GM12878 (cell line): ENCODE measurements at regions not wholly inside any gene's neighbourhood (a gene's known extent, or its start where the extent isn't known, plus 50 kb on each side); places are given as distances from the start of the nearest gene placed in this dataset.

ENCODE experiments used
- ATAC-seq: fragments of 200-7000 bp; cut with Tn5 transposase; 3 replicates; pipeline ENCODE4 v1.9.1; 2020; ENCODE audit warnings: mild to moderate bottlenecking, moderate library complexity
- BruUV-seq: library from RNA; stranded (reverse); fragments of 400-500 nt; replicated peaks from 2 replicates; lab custom pipeline; 2021; lab: Mats Ljungman, UMichigan
- CTCF ChIA-PET: fragments of 300-600 bp; sonication (Branson Sonifier 250); formaldehyde crosslinking; extraction: SDS; loops from one replicate; lab custom pipeline; 2021; ENCODE audit warnings: inconsistent platforms; lab: Yijun Ruan, JAX
- POLR2A ChIA-PET: fragments of 350-600 bp; formaldehyde crosslinking; extraction: SDS; loops from one replicate; lab custom pipeline; 2021; ENCODE audit warnings: inconsistent platforms; lab: Charles Lee
- RAD21 ChIA-PET: fragments of 300-600 bp; sonication (Branson Sonifier 250); formaldehyde crosslinking; loops from one replicate; lab custom pipeline; 2023; ENCODE audit warnings: antibody characterized with exemption; ENCODE audit not compliant: unreplicated experiment; lab: Charles Lee
- SMC1A ChIA-PET: fragments of 300-600 bp; sonication (Branson Sonifier 250); formaldehyde crosslinking; loops from one replicate; lab custom pipeline; 2023; ENCODE audit not compliant: unreplicated experiment, uncharacterized antibody; lab: Charles Lee
- DNase-seq: peaks from one replicate; pipeline ENCODE4 v3.0.0-alpha.2; 2011; ENCODE audit warnings: low read depth, low spot score
- FAIRE-seq: peaks from 3 replicates; lab custom pipeline; 2011; peaks lifted over from hg19 to GRCh38; lab: Jason Lieb, UNC
- H2AFZ ChIP-seq: 2 replicates; pipeline ENCODE4 v1.6.0; 2011; ENCODE audit warnings: low read depth, low read length, control low read depth; ENCODE audit not compliant: control insufficient read depth
- H3K27ac ChIP-seq: 2 replicates; pipeline ENCODE4 v1.5.1; 2011; ENCODE audit warnings: control low read depth; ENCODE audit not compliant: control insufficient read depth, insufficient read depth
- H3K27me3 ChIP-seq, 2 experiments: replicated peaks in 1 of 2; 2 replicates each; pipeline versions ENCODE4 v1.6.0 to v1.6.1; 2011; ENCODE audit warnings: low read length in 1 of 2; ENCODE audit not compliant: control insufficient read depth in 2 of 2, insufficient read depth in 2 of 2
- H3K36me3 ChIP-seq, 2 experiments: 2 replicates each; pipeline ENCODE4 v1.5.1; 2011; ENCODE audit warnings: low read length in 1 of 2; ENCODE audit not compliant: control insufficient read depth in 2 of 2, insufficient read depth in 2 of 2
- H3K4me1 ChIP-seq: 2 replicates; pipeline ENCODE4 v1.6.1; 2011; ENCODE audit warnings: mild to moderate bottlenecking, low read length, moderate library complexity, mixed read lengths; ENCODE audit not compliant: control insufficient read depth, insufficient read depth
- H3K4me2 ChIP-seq: 2 replicates; pipeline ENCODE4 v1.6.0; 2011; ENCODE audit warnings: control low read depth; ENCODE audit not compliant: control insufficient read depth, insufficient read depth
- H3K4me3 ChIP-seq: fragments of 200-600 bp; sonication (generic); 2 replicates; pipeline ENCODE4 v1.5.1; 2016
- H3K79me2 ChIP-seq: 2 replicates; pipeline ENCODE4 v1.6.0; 2011; ENCODE audit warnings: low read length; ENCODE audit not compliant: control insufficient read depth, insufficient read depth
- H3K9ac ChIP-seq: 2 replicates; pipeline ENCODE4 v1.8.0; 2011; ENCODE audit warnings: low read length, control low read depth, mixed read lengths; ENCODE audit not compliant: control insufficient read depth, insufficient read depth
- H3K9me3 ChIP-seq: replicated peaks from 3 replicates; pipeline ENCODE4 v1.5.1; 2011; ENCODE audit warnings: mild to moderate bottlenecking, low read length; ENCODE audit not compliant: control insufficient read depth, insufficient read depth
- H4K20me1 ChIP-seq: 2 replicates; pipeline ENCODE4 v1.6.0; 2011; ENCODE audit not compliant: control insufficient read depth, insufficient read depth
- ATF7 ChIP-seq: fragments of 450-650 bp; IDR thresholded peaks from 2 replicates; pipeline ENCODE4 v1.6.1; 2016; ENCODE audit warnings: low read depth, mild to moderate bottlenecking
- CEBPZ ChIP-seq: fragments of 150-350 bp; IDR thresholded peaks from 2 replicates; pipeline ENCODE4 v1.6.1; 2016; ENCODE audit warnings: low read depth, low read length
- CHD1 ChIP-seq: IDR thresholded peaks from 2 replicates; pipeline ENCODE4 v1.6.1; 2012; ENCODE audit warnings: low read depth, low read length, improper control_type of control experiment
- MYC ChIP-seq: IDR thresholded peaks from 2 replicates; pipeline ENCODE4 v1.6.1; 2011; ENCODE audit warnings: mild to moderate bottlenecking, low read length, moderate library complexity, inconsistent platforms; ENCODE audit not compliant: insufficient read depth, insufficient replicate concordance, insufficient read length, severe bottlenecking
- PBX3 ChIP-seq: IDR thresholded peaks from 2 replicates; pipeline ENCODE4 v1.6.1; 2011; ENCODE audit warnings: mild to moderate bottlenecking, low read depth, low read length, moderate library complexity; ENCODE audit not compliant: insufficient replicate concordance
- REST ChIP-seq: IDR thresholded peaks from 2 replicates; pipeline ENCODE4 v1.6.1; 2012; ENCODE audit warnings: mild to moderate bottlenecking, low read depth, low read length
- SP1 ChIP-seq: IDR thresholded peaks from one replicate; pipeline ENCODE4 v1.6.1; 2011; ENCODE audit warnings: low read depth, low read length
- ZZZ3 ChIP-seq: IDR thresholded peaks from 2 replicates; pipeline ENCODE4 v1.6.1; 2011; ENCODE audit warnings: low read depth; ENCODE audit not compliant: control insufficient read depth, insufficient read length
- WGBS: methylation state at CpG from one replicate; pipeline ENCODE4 v1.1.6; 2016; ENCODE audit warnings: low lambda C conversion rate; ENCODE audit not compliant: insufficient replicate concordance, insufficient coverage; ENCODE audit errors: missing lambda C conversion rate; 5-methylcytosine and 5-hydroxymethylcytosine counted together
- in situ Hi-C: fragments of 300-500 bp; cut with MboI; formaldehyde crosslinking; loops from 9 replicates; pipeline ENCODE4 v1.14.3; 2018; ENCODE audit warnings: mixed read lengths
- intact Hi-C: fragments of 100-400 bp; cut with micrococcal nuclease; formaldehyde crosslinking; loops from one replicate; pipeline ENCODE4 v1.14.2; 2022; ENCODE audit not compliant: unreplicated experiment

- no peak for TF ChIP-seq PBX3
- no peak for TF ChIP-seq ZZZ3
- TF ChIP-seq MYC, result no peak
- TF ChIP-seq CEBPZ, result no peak
Observed at GRCh38 chr4:24701683-24702082, 93.7 kb upstream of the SOD3 start (continued).

GRCh38 chr4:24702281-24702680 lies 93.1 kb upstream of the SOD3 start:
- no peak for FAIRE-seq
- WGBS, result 0% methylated on average over 1 of the region's 1 CpG

More at GRCh38 chr4:24702281-24702680, 93.1 kb upstream of the SOD3 start:
- no TSS peak for BruUV-seq
- Histone ChIP-seq H4K20me1 (no peaks in the 10 kb centered on the region), H3K4me3 (no peak overlapping the region), H3K4me2 (no peak overlapping the region), H3K79me2 (no peaks in the 10 kb centered on the region), H2AFZ (no peak overlapping the region), H3K36me3 (no peaks in the 10 kb centered on the region), H3K9ac (no peak overlapping the region), H3K27ac (no peak overlapping the region), H3K27me3 (no peaks in the 10 kb centered on the region), H3K4me1 (no peaks in the 10 kb centered on the region), H3K9me3 (no peaks in the 10 kb centered on the region)
- no peak for ATAC-seq
- in situ Hi-C loops, result no loop called here
- ChIA-PET SMC1A (no interaction called here), RAD21 (no interaction called here), POLR2A (no interaction called here), CTCF (no interaction called here)
- no peak for DNase-seq
- TF ChIP-seq REST (no peak), CHD1 (no peak), ATF7 (no peak), SP1 (no peak)
- intact Hi-C loops, result no loop called here
